Panc1 (cell line): ENCODE measurements at regions not wholly inside any gene's neighbourhood (a gene's known extent, or its start where the extent isn't known, plus 50 kb on each side); places are given as distances from the start of the nearest gene placed in this dataset.

Experiments used
- ATAC-seq: fragments of 200-7000 bp; cut with Tn5 transposase; 2 replicates; pipeline ENCODE4 v1.9.1; 2020; ENCODE audit warnings: mild to moderate bottlenecking, moderate library complexity
- BruUV-seq: library from RNA; stranded (reverse); fragments of 400-500 nt; replicated peaks from 2 replicates; lab custom pipeline; 2021; lab: Mats Ljungman, UMichigan
- CTCF ChIA-PET: fragments of 300-600 bp; sonication (Branson Sonifier 250); formaldehyde crosslinking; loops from one replicate; lab custom pipeline; 2022; ENCODE audit warnings: antibody characterized with exemption; lab: Charles Lee
- POLR2A ChIA-PET: fragments of 300-600 bp; sonication (Branson Sonifier 250); formaldehyde crosslinking; loops from one replicate; lab custom pipeline; 2022; ENCODE audit warnings: antibody characterized with exemption; lab: Charles Lee
- DNase-seq: peaks from one replicate; pipeline ENCODE4 v3.0.0-alpha.2; 2010; ENCODE audit warnings: low read depth, low spot score
- H3K27ac ChIP-seq: 2 replicates; pipeline ENCODE4 v1.5.1; 2011; ENCODE audit warnings: mild to moderate bottlenecking, low read length, inconsistent platforms
- H3K27me3 ChIP-seq: fragments of 200-500 bp; sonication (Bioruptor generic); 2 replicates; pipeline ENCODE4 v1.6.0; 2014; ENCODE audit warnings: low read length, inconsistent platforms; ENCODE audit not compliant: control insufficient read depth, insufficient read depth
- H3K36me3 ChIP-seq: fragments of 200-500 bp; sonication (Bioruptor generic); 2 replicates; pipeline ENCODE4 v1.5.1; 2014; ENCODE audit warnings: inconsistent platforms, mild to moderate bottlenecking, low read length, moderate library complexity; ENCODE audit not compliant: control insufficient read depth, insufficient read depth
- H3K4me1 ChIP-seq: 2 replicates; pipeline ENCODE4 v1.5.1; 2011; ENCODE audit warnings: inconsistent platforms, mild to moderate bottlenecking, low read length, moderate library complexity; ENCODE audit not compliant: control insufficient read depth, insufficient read depth
- H3K4me3 ChIP-seq, 2 experiments: 2 replicates each; pipeline ENCODE4 v1.5.1; 2011 to 2012; ENCODE audit warnings: low read depth in 2 of 2, low read length in 2 of 2, mild to moderate bottlenecking in 2 of 2, inconsistent platforms in 1 of 2, moderate library complexity in 1 of 2
- H3K9me3 ChIP-seq: fragments of 200-500 bp; sonication (Bioruptor generic); 2 replicates; pipeline ENCODE4 v1.5.1; 2014; ENCODE audit warnings: low read depth, mild to moderate bottlenecking, inconsistent platforms, low read length, moderate library complexity; ENCODE audit not compliant: control insufficient read depth, insufficient read depth
- CTCF ChIP-seq: fragments of 450-650 bp; IDR thresholded peaks from 2 replicates; pipeline ENCODE4 v1.5.1; 2017; ENCODE audit warnings: mild to moderate bottlenecking
- POLR2AphosphoS5 ChIP-seq: IDR thresholded peaks from 2 replicates; pipeline ENCODE4 v1.6.1; 2012; ENCODE audit warnings: mild to moderate bottlenecking, low read depth, low read length, moderate library complexity
- SIN3A ChIP-seq: IDR thresholded peaks from 2 replicates; pipeline ENCODE4 v1.6.1; 2012; ENCODE audit warnings: low read depth, mild to moderate bottlenecking, low read length, moderate library complexity, borderline replicate concordance; ENCODE audit not compliant: insufficient read depth
- TCF7L2 ChIP-seq: IDR thresholded peaks from 2 replicates; pipeline ENCODE4 v1.6.1; 2011; ENCODE audit warnings: mild to moderate bottlenecking, low read depth, low read length, inconsistent platforms
- in situ Hi-C: cut with HindIII; loops from 2 replicates; pipeline ENCODE4 v1.10.0; 2016; ENCODE audit warnings: low sequenced_read_pairs, low pct_unique_long_range_greater_than_20kb
- intact Hi-C: fragments of 100-400 bp; cut with micrococcal nuclease; formaldehyde crosslinking; loops from one replicate; pipeline ENCODE4 v1.10.0; 2022; ENCODE audit not compliant: unreplicated experiment
- TF ChIP-seq, protein P1 (sequence below), 2 experiments: IDR thresholded peaks; 2 replicates each; pipeline ENCODE4 v1.6.1; 2011 to 2012; ENCODE audit warnings: low read depth in 2 of 2, control low read depth in 1 of 2, low read length in 1 of 2, mild to moderate bottlenecking in 1 of 2, moderate library complexity in 1 of 2; ENCODE audit not compliant: insufficient read depth in 1 of 2

GRCh38 chr5:100260968-100261367 lies 274.2 kb upstream of the FAM174A start:
- ChIA-PET CTCF (no interaction called here), POLR2A (no interaction called here)
- TF ChIP-seq TCF7L2 (no peak), CTCF (no peak), POLR2AphosphoS5 (no peak), SIN3A (no peak)
- TF ChIP-seq, protein P1, sequence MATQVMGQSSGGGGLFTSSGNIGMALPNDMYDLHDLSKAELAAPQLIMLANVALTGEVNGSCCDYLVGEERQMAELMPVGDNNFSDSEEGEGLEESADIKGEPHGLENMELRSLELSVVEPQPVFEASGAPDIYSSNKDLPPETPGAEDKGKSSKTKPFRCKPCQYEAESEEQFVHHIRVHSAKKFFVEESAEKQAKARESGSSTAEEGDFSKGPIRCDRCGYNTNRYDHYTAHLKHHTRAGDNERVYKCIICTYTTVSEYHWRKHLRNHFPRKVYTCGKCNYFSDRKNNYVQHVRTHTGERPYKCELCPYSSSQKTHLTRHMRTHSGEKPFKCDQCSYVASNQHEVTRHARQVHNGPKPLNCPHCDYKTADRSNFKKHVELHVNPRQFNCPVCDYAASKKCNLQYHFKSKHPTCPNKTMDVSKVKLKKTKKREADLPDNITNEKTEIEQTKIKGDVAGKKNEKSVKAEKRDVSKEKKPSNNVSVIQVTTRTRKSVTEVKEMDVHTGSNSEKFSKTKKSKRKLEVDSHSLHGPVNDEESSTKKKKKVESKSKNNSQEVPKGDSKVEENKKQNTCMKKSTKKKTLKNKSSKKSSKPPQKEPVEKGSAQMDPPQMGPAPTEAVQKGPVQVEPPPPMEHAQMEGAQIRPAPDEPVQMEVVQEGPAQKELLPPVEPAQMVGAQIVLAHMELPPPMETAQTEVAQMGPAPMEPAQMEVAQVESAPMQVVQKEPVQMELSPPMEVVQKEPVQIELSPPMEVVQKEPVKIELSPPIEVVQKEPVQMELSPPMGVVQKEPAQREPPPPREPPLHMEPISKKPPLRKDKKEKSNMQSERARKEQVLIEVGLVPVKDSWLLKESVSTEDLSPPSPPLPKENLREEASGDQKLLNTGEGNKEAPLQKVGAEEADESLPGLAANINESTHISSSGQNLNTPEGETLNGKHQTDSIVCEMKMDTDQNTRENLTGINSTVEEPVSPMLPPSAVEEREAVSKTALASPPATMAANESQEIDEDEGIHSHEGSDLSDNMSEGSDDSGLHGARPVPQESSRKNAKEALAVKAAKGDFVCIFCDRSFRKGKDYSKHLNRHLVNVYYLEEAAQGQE (IDR thresholded peaks at IDR 0.05; ENCODE audit: insufficient read depth in 1 of 2, low read depth in 2 of 2, low read length in 1 of 2) = no peak
- in situ Hi-C loops = no loop called here
- Histone ChIP-seq H3K36me3 (no peaks in the 10 kb centered on the region), H3K27me3 (no peaks in the 10 kb centered on the region), H3K4me1 (no peaks in the 10 kb centered on the region), H3K27ac (no peak overlapping the region), H3K9me3 (no peaks in the 10 kb centered on the region), H3K4me3 (no peak overlapping the region)
- BruUV-seq = no TSS peak
- ATAC-seq (no peak), DNase-seq (no peak)
- intact Hi-C loops = no loop called here

- Histone ChIP-seq H3K27ac (no peak overlapping the region), H3K36me3 (no peaks in the 10 kb centered on the region), H3K9me3 (no peaks in the 10 kb centered on the region), H3K4me1 (no peaks in the 10 kb centered on the region), H3K27me3 (no peaks in the 10 kb centered on the region), H3K4me3 (no peak overlapping the region)
- ChIA-PET CTCF (no interaction called here), POLR2A (no interaction called here)
- no peak for ATAC-seq
- TF ChIP-seq CTCF = no peak
- TF ChIP-seq, protein P1 (IDR thresholded peaks at IDR 0.05; ENCODE audit: insufficient read depth in 1 of 2, low read depth in 2 of 2, low read length in 1 of 2) = no peak
- TF ChIP-seq POLR2AphosphoS5 = no peak
- no peak for TF ChIP-seq TCF7L2
- TF ChIP-seq SIN3A = no peak
- DNase-seq = no peak
- in situ Hi-C loops = no loop called here
- intact Hi-C loops = no loop called here
- no TSS peak for BruUV-seq
Observed at GRCh38 chr5:100252944-100253343, 282.2 kb upstream of the FAM174A start.
